Panc1 (cell line): ENCODE measurements at regions not wholly inside any gene's neighbourhood (a gene's known extent, or its start where the extent isn't known, plus 50 kb on each side); places are given as distances from the start of the nearest gene placed in this dataset.

ENCODE experiments used
- ATAC-seq: fragments of 200-7000 bp; cut with Tn5 transposase; 2 replicates; pipeline ENCODE4 v1.9.1; 2020; ENCODE audit warnings: mild to moderate bottlenecking, moderate library complexity
- BruUV-seq: library from RNA; stranded (reverse); fragments of 400-500 nt; replicated peaks from 2 replicates; lab custom pipeline; 2021; lab: Mats Ljungman, UMichigan
- CTCF ChIA-PET: fragments of 300-600 bp; sonication (Branson Sonifier 250); formaldehyde crosslinking; loops from one replicate; lab custom pipeline; 2022; ENCODE audit warnings: antibody characterized with exemption; lab: Charles Lee
- POLR2A ChIA-PET: fragments of 300-600 bp; sonication (Branson Sonifier 250); formaldehyde crosslinking; loops from one replicate; lab custom pipeline; 2022; ENCODE audit warnings: antibody characterized with exemption; lab: Charles Lee
- DNase-seq: peaks from one replicate; pipeline ENCODE4 v3.0.0-alpha.2; 2010; ENCODE audit warnings: low read depth, low spot score
- H3K27ac ChIP-seq: 2 replicates; pipeline ENCODE4 v1.5.1; 2011; ENCODE audit warnings: mild to moderate bottlenecking, low read length, inconsistent platforms
- H3K27me3 ChIP-seq: fragments of 200-500 bp; sonication (Bioruptor generic); 2 replicates; pipeline ENCODE4 v1.6.0; 2014; ENCODE audit warnings: low read length, inconsistent platforms; ENCODE audit not compliant: control insufficient read depth, insufficient read depth
- H3K36me3 ChIP-seq: fragments of 200-500 bp; sonication (Bioruptor generic); 2 replicates; pipeline ENCODE4 v1.5.1; 2014; ENCODE audit warnings: inconsistent platforms, mild to moderate bottlenecking, low read length, moderate library complexity; ENCODE audit not compliant: control insufficient read depth, insufficient read depth
- H3K4me1 ChIP-seq: 2 replicates; pipeline ENCODE4 v1.5.1; 2011; ENCODE audit warnings: inconsistent platforms, mild to moderate bottlenecking, low read length, moderate library complexity; ENCODE audit not compliant: control insufficient read depth, insufficient read depth
- H3K4me3 ChIP-seq, 2 experiments: 2 replicates each; pipeline ENCODE4 v1.5.1; 2011 to 2012; ENCODE audit warnings: low read depth in 2 of 2, low read length in 2 of 2, mild to moderate bottlenecking in 2 of 2, inconsistent platforms in 1 of 2, moderate library complexity in 1 of 2
- H3K9me3 ChIP-seq: fragments of 200-500 bp; sonication (Bioruptor generic); 2 replicates; pipeline ENCODE4 v1.5.1; 2014; ENCODE audit warnings: low read depth, mild to moderate bottlenecking, inconsistent platforms, low read length, moderate library complexity; ENCODE audit not compliant: control insufficient read depth, insufficient read depth
- POLR2AphosphoS5 ChIP-seq: IDR thresholded peaks from 2 replicates; pipeline ENCODE4 v1.6.1; 2012; ENCODE audit warnings: mild to moderate bottlenecking, low read depth, low read length, moderate library complexity
- SIN3A ChIP-seq: IDR thresholded peaks from 2 replicates; pipeline ENCODE4 v1.6.1; 2012; ENCODE audit warnings: low read depth, mild to moderate bottlenecking, low read length, moderate library complexity, borderline replicate concordance; ENCODE audit not compliant: insufficient read depth
- TCF7L2 ChIP-seq: IDR thresholded peaks from 2 replicates; pipeline ENCODE4 v1.6.1; 2011; ENCODE audit warnings: mild to moderate bottlenecking, low read depth, low read length, inconsistent platforms
- in situ Hi-C: cut with HindIII; loops from 2 replicates; pipeline ENCODE4 v1.10.0; 2016; ENCODE audit warnings: low sequenced_read_pairs, low pct_unique_long_range_greater_than_20kb
- intact Hi-C: fragments of 100-400 bp; cut with micrococcal nuclease; formaldehyde crosslinking; loops from one replicate; pipeline ENCODE4 v1.10.0; 2022; ENCODE audit not compliant: unreplicated experiment
- TF ChIP-seq, protein P1 (sequence below), 2 experiments: IDR thresholded peaks; 2 replicates each; pipeline ENCODE4 v1.6.1; 2011 to 2012; ENCODE audit warnings: low read depth in 2 of 2, control low read depth in 1 of 2, low read length in 1 of 2, mild to moderate bottlenecking in 1 of 2, moderate library complexity in 1 of 2; ENCODE audit not compliant: insufficient read depth in 1 of 2
- TF ChIP-seq, protein P2 (sequence below): fragments of 450-650 bp; IDR thresholded peaks from 2 replicates; pipeline ENCODE4 v1.5.1; 2017; ENCODE audit warnings: mild to moderate bottlenecking

DNA sequence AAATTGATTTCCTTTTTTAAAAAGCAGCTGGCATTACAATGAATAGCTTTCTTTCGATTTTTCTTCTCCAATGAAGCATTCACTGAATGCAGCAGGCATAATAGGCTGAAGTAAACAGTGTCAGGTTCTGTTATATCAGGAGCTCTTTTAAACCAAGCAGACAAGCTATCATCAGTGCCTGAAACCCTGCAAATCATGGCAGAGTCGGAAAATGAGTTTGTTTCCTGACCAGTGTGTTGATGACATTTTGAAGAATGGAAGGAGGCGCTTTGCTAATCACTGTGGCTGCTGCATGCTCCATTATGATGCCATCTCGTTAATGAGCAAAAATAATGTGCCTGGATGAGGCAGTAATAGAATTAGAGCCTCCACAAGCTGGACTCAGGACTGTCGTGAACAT is 284.5 kb downstream of the ZNF608 start:
- no peak for ATAC-seq
- ChIA-PET POLR2A (no interaction called here), CTCF (no interaction called here)
- in situ Hi-C loops, result no loop called here
- no peak for DNase-seq
- no TSS peak for BruUV-seq
- intact Hi-C loops, result no loop called here
- H3K4me3 ChIP-seq, result no peak overlapping the region
- no peaks in the 10 kb centered on the region for H3K27me3 ChIP-seq
- peaks cover 23% of the 10 kb centered on the region; the same call in 1 of the 2 replicates for H3K9me3 ChIP-seq
- no peak overlapping the region for H3K27ac ChIP-seq
- no peaks in the 10 kb centered on the region for H3K4me1 ChIP-seq
- H3K36me3 ChIP-seq, result no peaks in the 10 kb centered on the region
- TF ChIP-seq, protein P1, sequence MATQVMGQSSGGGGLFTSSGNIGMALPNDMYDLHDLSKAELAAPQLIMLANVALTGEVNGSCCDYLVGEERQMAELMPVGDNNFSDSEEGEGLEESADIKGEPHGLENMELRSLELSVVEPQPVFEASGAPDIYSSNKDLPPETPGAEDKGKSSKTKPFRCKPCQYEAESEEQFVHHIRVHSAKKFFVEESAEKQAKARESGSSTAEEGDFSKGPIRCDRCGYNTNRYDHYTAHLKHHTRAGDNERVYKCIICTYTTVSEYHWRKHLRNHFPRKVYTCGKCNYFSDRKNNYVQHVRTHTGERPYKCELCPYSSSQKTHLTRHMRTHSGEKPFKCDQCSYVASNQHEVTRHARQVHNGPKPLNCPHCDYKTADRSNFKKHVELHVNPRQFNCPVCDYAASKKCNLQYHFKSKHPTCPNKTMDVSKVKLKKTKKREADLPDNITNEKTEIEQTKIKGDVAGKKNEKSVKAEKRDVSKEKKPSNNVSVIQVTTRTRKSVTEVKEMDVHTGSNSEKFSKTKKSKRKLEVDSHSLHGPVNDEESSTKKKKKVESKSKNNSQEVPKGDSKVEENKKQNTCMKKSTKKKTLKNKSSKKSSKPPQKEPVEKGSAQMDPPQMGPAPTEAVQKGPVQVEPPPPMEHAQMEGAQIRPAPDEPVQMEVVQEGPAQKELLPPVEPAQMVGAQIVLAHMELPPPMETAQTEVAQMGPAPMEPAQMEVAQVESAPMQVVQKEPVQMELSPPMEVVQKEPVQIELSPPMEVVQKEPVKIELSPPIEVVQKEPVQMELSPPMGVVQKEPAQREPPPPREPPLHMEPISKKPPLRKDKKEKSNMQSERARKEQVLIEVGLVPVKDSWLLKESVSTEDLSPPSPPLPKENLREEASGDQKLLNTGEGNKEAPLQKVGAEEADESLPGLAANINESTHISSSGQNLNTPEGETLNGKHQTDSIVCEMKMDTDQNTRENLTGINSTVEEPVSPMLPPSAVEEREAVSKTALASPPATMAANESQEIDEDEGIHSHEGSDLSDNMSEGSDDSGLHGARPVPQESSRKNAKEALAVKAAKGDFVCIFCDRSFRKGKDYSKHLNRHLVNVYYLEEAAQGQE (IDR thresholded peaks at IDR 0.05; ENCODE audit: insufficient read depth in 1 of 2, low read depth in 2 of 2, low read length in 1 of 2), result no peak
- TF ChIP-seq, protein P2, sequence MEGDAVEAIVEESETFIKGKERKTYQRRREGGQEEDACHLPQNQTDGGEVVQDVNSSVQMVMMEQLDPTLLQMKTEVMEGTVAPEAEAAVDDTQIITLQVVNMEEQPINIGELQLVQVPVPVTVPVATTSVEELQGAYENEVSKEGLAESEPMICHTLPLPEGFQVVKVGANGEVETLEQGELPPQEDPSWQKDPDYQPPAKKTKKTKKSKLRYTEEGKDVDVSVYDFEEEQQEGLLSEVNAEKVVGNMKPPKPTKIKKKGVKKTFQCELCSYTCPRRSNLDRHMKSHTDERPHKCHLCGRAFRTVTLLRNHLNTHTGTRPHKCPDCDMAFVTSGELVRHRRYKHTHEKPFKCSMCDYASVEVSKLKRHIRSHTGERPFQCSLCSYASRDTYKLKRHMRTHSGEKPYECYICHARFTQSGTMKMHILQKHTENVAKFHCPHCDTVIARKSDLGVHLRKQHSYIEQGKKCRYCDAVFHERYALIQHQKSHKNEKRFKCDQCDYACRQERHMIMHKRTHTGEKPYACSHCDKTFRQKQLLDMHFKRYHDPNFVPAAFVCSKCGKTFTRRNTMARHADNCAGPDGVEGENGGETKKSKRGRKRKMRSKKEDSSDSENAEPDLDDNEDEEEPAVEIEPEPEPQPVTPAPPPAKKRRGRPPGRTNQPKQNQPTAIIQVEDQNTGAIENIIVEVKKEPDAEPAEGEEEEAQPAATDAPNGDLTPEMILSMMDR, result no peak

DNA sequence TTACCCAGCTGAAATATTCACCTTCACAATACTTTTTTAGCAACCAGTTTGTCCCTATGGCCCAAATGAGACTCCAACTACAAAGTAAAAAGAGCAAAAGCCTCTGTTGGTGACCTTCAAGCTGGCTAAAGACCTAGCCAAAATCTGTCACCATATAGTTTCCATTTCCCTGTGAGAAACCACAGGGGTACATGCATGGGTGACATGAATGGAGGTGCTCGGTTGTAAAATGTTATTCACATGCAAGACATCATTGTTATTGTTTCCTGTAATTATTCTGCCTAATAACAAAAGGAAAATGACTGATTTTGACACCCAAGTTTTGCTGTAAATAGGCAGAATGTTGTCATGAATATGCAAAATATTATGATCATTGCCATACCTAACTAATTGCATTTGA is 285.3 kb downstream of the ZNF608 start:
- H3K9me3 ChIP-seq, result peaks cover 25% of the 10 kb centered on the region; the same call in 1 of the 2 replicates
- intact Hi-C loops, result no loop called here
- no peaks in the 10 kb centered on the region for H3K27me3 ChIP-seq
- DNase-seq (no peak), ATAC-seq (no peak)
- no peak overlapping the region for H3K4me3 ChIP-seq
- H3K36me3 ChIP-seq, result no peaks in the 10 kb centered on the region
- no TSS peak for BruUV-seq
- POLR2A ChIA-PET, result no interaction called here
- H3K4me1 ChIP-seq, result no peaks in the 10 kb centered on the region
- CTCF ChIA-PET, result no interaction called here
- H3K27ac ChIP-seq, result no peak overlapping the region
- in situ Hi-C loops, result no loop called here
- TF ChIP-seq, protein P1 (IDR thresholded peaks at IDR 0.05; ENCODE audit: insufficient read depth in 1 of 2, low read depth in 2 of 2, low read length in 1 of 2), result no peak
- TF ChIP-seq, protein P2, result no peak
- TF ChIP-seq POLR2AphosphoS5, result no peak
- no peak for TF ChIP-seq SIN3A
- TF ChIP-seq TCF7L2, result no peak
